B cell (primary cell): ENCODE measurements at regions not wholly inside any gene's neighbourhood (a gene's known extent, or its start where the extent isn't known, plus 50 kb on each side); places are given as distances from the start of the nearest gene placed in this dataset.

Experiments used
- ATAC-seq: fragments of 200-7000 bp; cut with Tn5 transposase; one replicate; pipeline ENCODE4 v1.10.0; 2021; ENCODE audit warnings: low read depth, mild to moderate bottlenecking, moderate number of reproducible peaks, moderate library complexity
- CTCF ChIA-PET: fragments of 350-600 bp; sonication (Branson Sonifier 250); formaldehyde crosslinking; loops from one replicate; lab custom pipeline; 2021; ENCODE audit warnings: antibody characterized with exemption, inconsistent platforms; lab: Charles Lee
- POLR2A ChIA-PET: fragments of 350-600 bp; sonication (Branson Sonifier 250); formaldehyde crosslinking; loops from one replicate; lab custom pipeline; 2021; ENCODE audit warnings: antibody characterized with exemption; lab: Charles Lee
- DNase-seq: peaks from one replicate; pipeline ENCODE4 v3.0.0; 2013
- H2AFZ ChIP-seq: 2 replicates; pipeline ENCODE4 v1.6.1; 2012; ENCODE audit warnings: mild to moderate bottlenecking, low read depth, low read length; ENCODE audit not compliant: insufficient read depth, poor library complexity, severe bottlenecking
- H3K27ac ChIP-seq, 2 donors: 1 replicate in 1 of 2; 2 replicates in 1 of 2; pipeline ENCODE4 v1.5.1; 2012 to 2013; ENCODE audit warnings: low read length in 2 of 2, mild to moderate bottlenecking in 2 of 2, moderate library complexity in 1 of 2
- H3K27me3 ChIP-seq, 4 experiments: fragments of 200-600 bp in 1 of 4; sonication (generic) in 1 of 4; replicated peaks in 1 of 4; 1 replicate in 2 of 4; 2 replicates in 2 of 4; pipeline versions ENCODE4 v1.6.1 to v1.7.0; 2013 to 2016; ENCODE audit warnings: low read length in 3 of 4, mild to moderate bottlenecking in 2 of 4, mixed read lengths in 1 of 4, moderate library complexity in 1 of 4; ENCODE audit not compliant: insufficient read depth in 4 of 4, control insufficient read depth in 3 of 4; ENCODE audit errors: control extremely low read depth in 1 of 4
- H3K36me3 ChIP-seq, 2 experiments: replicated peaks in 1 of 2; 1 replicate in 1 of 2; 2 replicates in 1 of 2; pipeline versions ENCODE4 v1.6.1 to v1.7.1; 2013; ENCODE audit warnings: low read length in 1 of 2; ENCODE audit not compliant: insufficient read depth in 2 of 2, control insufficient read depth in 1 of 2; ENCODE audit errors: control extremely low read depth in 1 of 2, extremely low read depth in 1 of 2
- H3K4me1 ChIP-seq, 2 donors: fragments of 200-600 bp in 1 of 2; sonication (generic) in 1 of 2; 1 replicate in 1 of 2; 2 replicates in 1 of 2; pipeline versions ENCODE4 v1.5.1 to v1.6.1; 2013 to 2017; ENCODE audit warnings: low read length in 2 of 2; ENCODE audit not compliant: control insufficient read depth in 2 of 2, insufficient read depth in 2 of 2
- H3K4me2 ChIP-seq: replicated peaks from 2 replicates; pipeline ENCODE3; 2012; ENCODE audit warnings: mild to moderate bottlenecking, low read depth, low read length; ENCODE audit not compliant: poor library complexity, severe bottlenecking
- H3K4me3 ChIP-seq, 5 experiments: fragments of 200-600 bp in 1 of 5; sonication (generic) in 1 of 5; 1 replicate in 3 of 5; 2 replicates in 2 of 5; pipeline versions ENCODE4 v1.5.1 to v1.7.0; 2011 to 2016; ENCODE audit warnings: low read length in 4 of 5, mild to moderate bottlenecking in 4 of 5, low read depth in 2 of 5, control low read depth in 1 of 5, moderate library complexity in 1 of 5; ENCODE audit not compliant: insufficient read depth in 1 of 5; ENCODE audit errors: control extremely low read depth in 1 of 5, extremely low read depth in 1 of 5
- H3K79me2 ChIP-seq: fragments of 200-600 bp; sonication (generic); one replicate; pipeline ENCODE4 v1.6.0; 2016; ENCODE audit warnings: low read length; ENCODE audit not compliant: control insufficient read depth, insufficient read depth
- H3K9ac ChIP-seq: fragments of 200-600 bp; sonication (generic); 2 replicates; pipeline ENCODE4 v1.6.1; 2017; ENCODE audit warnings: mild to moderate bottlenecking, low read length, moderate library complexity
- H3K9me3 ChIP-seq, 3 donors: one replicate each; pipeline versions ENCODE4 v1.6.1 to v1.7.1; 2013; ENCODE audit warnings: low read length in 2 of 3; ENCODE audit not compliant: control insufficient read depth in 2 of 3, insufficient read depth in 1 of 3; ENCODE audit errors: control extremely low read depth in 1 of 3
- H4K20me1 ChIP-seq: 2 replicates; pipeline ENCODE4 v1.6.0; 2012; ENCODE audit warnings: mild to moderate bottlenecking, low read length; ENCODE audit not compliant: insufficient read depth, control insufficient read depth, poor library complexity, severe bottlenecking
- H3K27ac Mint-ChIP-seq: one replicate; pipeline ENCODE4 v1.8.0; 2021; ENCODE audit warnings: mixed read lengths
- H3K27me3 Mint-ChIP-seq: one replicate; pipeline ENCODE4 v1.8.0; 2021; ENCODE audit warnings: mixed read lengths
- H3K4me1 Mint-ChIP-seq: one replicate; pipeline ENCODE4 v1.8.0; 2021; ENCODE audit warnings: mixed read lengths
- H3K4me3 Mint-ChIP-seq: one replicate; pipeline ENCODE4 v1.8.0; 2021; ENCODE audit warnings: mixed read lengths
- H3K9me3 Mint-ChIP-seq: one replicate; pipeline ENCODE4 v1.8.0; 2022; ENCODE audit warnings: mixed read lengths; ENCODE audit not compliant: insufficient read depth
- CTCF ChIP-seq: fragments of 200-600 bp; IDR thresholded peaks from one replicate; pipeline ENCODE4 v1.8.0; 2022; ENCODE audit warnings: antibody characterized with exemption, mild to moderate bottlenecking
- EZH2 ChIP-seq: IDR thresholded peaks from 2 replicates; pipeline ENCODE4 v1.6.1; 2012; ENCODE audit warnings: borderline replicate concordance, low read depth, mild to moderate bottlenecking, moderate library complexity, low read length; ENCODE audit not compliant: insufficient read depth, poor library complexity, severe bottlenecking
- WGBS: methylation state at CpG from one replicate; pipeline ENCODE4 v1.1.5; 2013; ENCODE audit warnings: missing lambda C conversion rate; ENCODE audit not compliant: insufficient coverage; 5-methylcytosine and 5-hydroxymethylcytosine counted together
- intact Hi-C: fragments of 100-400 bp; cut with micrococcal nuclease; formaldehyde crosslinking; loops from one replicate; pipeline ENCODE4 v1.10.0; 2022

GRCh38 chr3:157718800-157719199, 215.6 kb upstream of the VEPH1 start:
- Mint-ChIP-seq H3K4me1 (no peaks in the 10 kb centered on the region), H3K27ac (no peak overlapping the region), H3K9me3 (peaks cover 7% of the 10 kb centered on the region), H3K27me3 (no peaks in the 10 kb centered on the region), H3K4me3 (no peak overlapping the region)
- ChIA-PET CTCF (no interaction called here), POLR2A (no interaction called here)
- Histone ChIP-seq H3K9ac (no peak overlapping the region), H3K79me2 (no peaks in the 10 kb centered on the region), H3K27ac (no peak overlapping the region), H3K36me3 (no peaks in the 10 kb centered on the region), H3K4me1 (no peaks in the 10 kb centered on the region), H3K27me3 (no peaks in the 10 kb centered on the region), H3K4me3 (no peak overlapping the region), H2AFZ (no peak overlapping the region), H4K20me1 (no peaks in the 10 kb centered on the region), H3K9me3 (peaks cover 0 to 1% (median 0%) of the 10 kb centered on the region in 3 donors), H3K4me2 (no peak overlapping the region)
- TF ChIP-seq CTCF, result no peak
- no peak for TF ChIP-seq EZH2
- intact Hi-C loops, result no loop called here
- DNase-seq (no peak), ATAC-seq (no peak)
- 20% methylated on average over 1 of the region's 4 CpGs for WGBS

GRCh38 chr3:157713101-157713500, 209.9 kb upstream of the VEPH1 start:
- Histone ChIP-seq H3K9ac (no peak overlapping the region), H3K79me2 (no peaks in the 10 kb centered on the region), H3K4me3 (no peak overlapping the region), H3K4me2 (no peak overlapping the region), H3K9me3 (no peaks in the 10 kb centered on the region), H3K27ac (no peak overlapping the region), H3K36me3 (no peaks in the 10 kb centered on the region), H3K4me1 (no peaks in the 10 kb centered on the region), H2AFZ (no peak overlapping the region), H4K20me1 (no peaks in the 10 kb centered on the region), H3K27me3 (no peaks in the 10 kb centered on the region)
- Mint-ChIP-seq H3K9me3 (no peaks in the 10 kb centered on the region), H3K4me3 (no peak overlapping the region), H3K4me1 (no peaks in the 10 kb centered on the region), H3K27ac (no peak overlapping the region), H3K27me3 (no peaks in the 10 kb centered on the region)
- TF ChIP-seq CTCF, result no peak
- no peak for TF ChIP-seq EZH2
- ATAC-seq, result no peak
- intact Hi-C loops, result no loop called here
- ChIA-PET CTCF (no interaction called here), POLR2A (no interaction called here)
- DNase-seq, result no peak
